Nephron progenitor cell (in vitro differentiated cells): ENCODE measurements at regions not wholly inside any gene's neighbourhood (a gene's known extent, or its start where the extent isn't known, plus 50 kb on each side); places are given as distances from the start of the nearest gene placed in this dataset.
"Not testable (repeated sequence)": the region's sequence is repeated elsewhere in the genome, so short reads cannot be mapped to it uniquely, and the experiment has no call there.

Experiments
- DNase-seq: peaks from one replicate; pipeline ENCODE4 v3.0.0; 2021
- H3K27ac Mint-ChIP-seq: 2 replicates; pipeline ENCODE4 v1.8.0; 2021; ENCODE audit warnings: mild to moderate bottlenecking, moderate library complexity, mixed read lengths
- H3K27me3 Mint-ChIP-seq: 2 replicates; pipeline ENCODE4 v1.8.0; 2021; ENCODE audit warnings: mild to moderate bottlenecking, low read depth, mixed read lengths; ENCODE audit not compliant: poor library complexity
- H3K36me3 Mint-ChIP-seq: 2 replicates; pipeline ENCODE4 v1.8.0; 2021; ENCODE audit warnings: low read depth, mixed read lengths
- H3K4me1 Mint-ChIP-seq: 2 replicates; pipeline ENCODE4 v1.8.0; 2021; ENCODE audit warnings: mixed read lengths
- H3K4me3 Mint-ChIP-seq: 2 replicates; pipeline ENCODE4 v1.8.0; 2021; ENCODE audit warnings: mild to moderate bottlenecking, moderate library complexity, mixed read lengths
- H3K9me3 Mint-ChIP-seq: 2 replicates; pipeline ENCODE4 v1.8.0; 2021; ENCODE audit warnings: mild to moderate bottlenecking, moderate library complexity, mixed read lengths
- TF ChIP-seq, protein P1 (sequence below): fragments of 200-600 bp; sonication (generic); IDR thresholded peaks from 2 replicates; pipeline ENCODE4 v1.5.0; 2021; ENCODE audit warnings: antibody characterized with exemption

DNA sequence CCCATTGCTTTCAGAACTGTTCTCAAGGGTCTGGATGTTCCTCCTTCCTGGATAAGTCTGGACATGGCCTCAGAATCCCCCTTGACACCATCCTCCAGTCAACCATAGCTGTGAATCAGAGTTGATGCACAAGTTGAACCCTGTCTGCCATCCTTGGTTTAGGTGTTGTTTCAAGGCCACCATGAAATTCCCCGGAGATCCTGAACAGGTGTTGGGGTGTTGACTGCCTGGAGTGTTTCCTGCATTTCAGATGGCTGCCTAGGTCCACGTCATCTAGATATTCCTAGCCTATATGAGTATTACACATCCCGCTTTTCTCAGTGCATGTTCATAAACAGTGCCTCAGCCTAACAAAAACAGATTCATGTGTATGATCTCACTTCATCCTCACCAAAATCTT, 86.7 kb upstream of the PWP1 start:
- Mint-ChIP-seq H3K4me1 (no peaks in the 10 kb centered on the region), H3K27me3 (peaks cover 6% of the 10 kb centered on the region), H3K9me3 (peaks cover 8% of the 10 kb centered on the region), H3K27ac (no peak overlapping the region), H3K4me3 (no peak overlapping the region), H3K36me3 (peaks cover 16% of the 10 kb centered on the region)
- TF ChIP-seq, protein P1, sequence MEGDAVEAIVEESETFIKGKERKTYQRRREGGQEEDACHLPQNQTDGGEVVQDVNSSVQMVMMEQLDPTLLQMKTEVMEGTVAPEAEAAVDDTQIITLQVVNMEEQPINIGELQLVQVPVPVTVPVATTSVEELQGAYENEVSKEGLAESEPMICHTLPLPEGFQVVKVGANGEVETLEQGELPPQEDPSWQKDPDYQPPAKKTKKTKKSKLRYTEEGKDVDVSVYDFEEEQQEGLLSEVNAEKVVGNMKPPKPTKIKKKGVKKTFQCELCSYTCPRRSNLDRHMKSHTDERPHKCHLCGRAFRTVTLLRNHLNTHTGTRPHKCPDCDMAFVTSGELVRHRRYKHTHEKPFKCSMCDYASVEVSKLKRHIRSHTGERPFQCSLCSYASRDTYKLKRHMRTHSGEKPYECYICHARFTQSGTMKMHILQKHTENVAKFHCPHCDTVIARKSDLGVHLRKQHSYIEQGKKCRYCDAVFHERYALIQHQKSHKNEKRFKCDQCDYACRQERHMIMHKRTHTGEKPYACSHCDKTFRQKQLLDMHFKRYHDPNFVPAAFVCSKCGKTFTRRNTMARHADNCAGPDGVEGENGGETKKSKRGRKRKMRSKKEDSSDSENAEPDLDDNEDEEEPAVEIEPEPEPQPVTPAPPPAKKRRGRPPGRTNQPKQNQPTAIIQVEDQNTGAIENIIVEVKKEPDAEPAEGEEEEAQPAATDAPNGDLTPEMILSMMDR: no peak
- DNase-seq: no peak

DNA sequence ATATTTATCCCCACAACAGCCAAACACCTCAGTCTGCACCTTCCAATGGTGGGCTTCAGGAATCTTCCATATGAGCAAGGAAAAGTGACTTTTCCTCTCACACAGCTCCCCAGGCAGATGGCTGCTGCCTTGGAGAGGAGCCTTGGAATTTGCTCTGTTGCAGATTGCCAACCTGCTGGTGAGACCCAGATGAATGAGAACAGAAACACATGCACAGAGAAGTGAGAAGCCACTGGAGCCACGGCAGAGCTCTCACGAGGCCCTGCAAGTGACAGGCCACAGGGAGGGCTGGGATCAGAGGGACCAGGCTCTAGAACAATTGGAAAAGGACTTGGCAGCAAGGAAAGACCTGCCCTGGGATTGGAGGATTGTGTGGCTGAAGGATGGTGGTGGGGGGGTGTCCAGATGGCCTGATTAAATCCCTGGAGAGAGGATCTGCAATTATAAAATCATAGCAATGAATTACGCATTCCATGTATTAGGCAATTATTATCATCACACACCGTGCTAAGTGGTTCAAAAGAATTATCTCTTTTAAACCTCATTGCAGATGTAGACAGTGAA, 84.9 kb upstream of the PWP1 start:
- TF ChIP-seq, protein P1: no peak
- Mint-ChIP-seq H3K4me3 (no peak overlapping the region), H3K27me3 (peaks cover 3% of the 10 kb centered on the region), H3K9me3 (peaks cover 5% of the 10 kb centered on the region), H3K27ac (no peak overlapping the region), H3K4me1 (peaks cover 6% of the 10 kb centered on the region), H3K36me3 (peaks cover 13% of the 10 kb centered on the region)
- DNase-seq: no peak

DNA sequence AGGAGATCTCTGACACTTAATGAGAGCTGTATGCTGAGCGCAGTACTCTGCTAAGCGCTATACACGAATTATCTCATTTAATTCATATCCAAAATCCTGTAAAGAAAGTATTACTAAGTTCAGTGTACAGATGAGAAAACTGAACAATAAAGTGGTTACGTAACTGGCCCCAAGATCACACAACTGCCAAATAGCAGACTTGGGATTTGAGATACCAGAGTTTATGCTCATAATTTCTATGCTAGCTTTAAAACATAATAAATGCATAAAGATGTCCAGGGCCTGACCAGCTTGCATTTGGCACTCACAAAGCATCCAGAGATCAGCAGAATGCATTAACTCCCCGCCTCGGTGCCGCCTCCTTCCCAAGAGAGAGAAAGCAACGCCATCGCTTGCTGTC, 83.2 kb upstream of the PWP1 start:
- DNase-seq: no peak
- peaks cover 16% of the 10 kb centered on the region for H3K4me1 Mint-ChIP-seq
- TF ChIP-seq, protein P1: no peak
- H3K27ac Mint-ChIP-seq: no peak overlapping the region
- no peak overlapping the region for H3K4me3 Mint-ChIP-seq
- peaks cover 3% of the 10 kb centered on the region for H3K27me3 Mint-ChIP-seq
- H3K36me3 Mint-ChIP-seq: peaks cover 13% of the 10 kb centered on the region
- H3K9me3 Mint-ChIP-seq: peaks cover 5% of the 10 kb centered on the region

DNA sequence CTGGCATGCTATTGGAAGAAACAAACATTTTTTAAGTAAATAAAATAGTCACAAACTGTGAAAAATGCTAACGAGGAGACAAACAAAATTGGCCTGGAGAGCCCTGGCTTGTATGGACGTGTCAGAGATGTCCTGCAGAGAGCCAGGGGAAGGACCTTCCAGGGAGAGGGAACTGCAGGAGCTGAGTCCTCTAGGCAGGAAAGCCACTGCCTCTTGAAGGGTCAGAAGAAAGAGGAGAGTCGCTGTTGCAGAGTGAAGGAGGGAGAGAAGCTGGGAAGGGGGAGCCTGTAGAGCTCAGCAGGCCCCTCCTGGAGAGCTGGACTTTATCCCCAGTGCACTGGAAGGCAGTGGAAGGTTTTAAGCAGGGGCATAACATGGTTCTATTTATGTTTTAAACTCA, 80.3 kb upstream of the PWP1 start:
- no peak for DNase-seq
- H3K9me3 Mint-ChIP-seq: no peaks in the 10 kb centered on the region
- peaks cover 42% of the 10 kb centered on the region for H3K4me1 Mint-ChIP-seq
- TF ChIP-seq, protein P1: no peak
- H3K36me3 Mint-ChIP-seq: no peaks in the 10 kb centered on the region
- no peak overlapping the region for H3K4me3 Mint-ChIP-seq
- H3K27ac Mint-ChIP-seq: no peak overlapping the region
- peaks cover 4% of the 10 kb centered on the region for H3K27me3 Mint-ChIP-seq

DNA sequence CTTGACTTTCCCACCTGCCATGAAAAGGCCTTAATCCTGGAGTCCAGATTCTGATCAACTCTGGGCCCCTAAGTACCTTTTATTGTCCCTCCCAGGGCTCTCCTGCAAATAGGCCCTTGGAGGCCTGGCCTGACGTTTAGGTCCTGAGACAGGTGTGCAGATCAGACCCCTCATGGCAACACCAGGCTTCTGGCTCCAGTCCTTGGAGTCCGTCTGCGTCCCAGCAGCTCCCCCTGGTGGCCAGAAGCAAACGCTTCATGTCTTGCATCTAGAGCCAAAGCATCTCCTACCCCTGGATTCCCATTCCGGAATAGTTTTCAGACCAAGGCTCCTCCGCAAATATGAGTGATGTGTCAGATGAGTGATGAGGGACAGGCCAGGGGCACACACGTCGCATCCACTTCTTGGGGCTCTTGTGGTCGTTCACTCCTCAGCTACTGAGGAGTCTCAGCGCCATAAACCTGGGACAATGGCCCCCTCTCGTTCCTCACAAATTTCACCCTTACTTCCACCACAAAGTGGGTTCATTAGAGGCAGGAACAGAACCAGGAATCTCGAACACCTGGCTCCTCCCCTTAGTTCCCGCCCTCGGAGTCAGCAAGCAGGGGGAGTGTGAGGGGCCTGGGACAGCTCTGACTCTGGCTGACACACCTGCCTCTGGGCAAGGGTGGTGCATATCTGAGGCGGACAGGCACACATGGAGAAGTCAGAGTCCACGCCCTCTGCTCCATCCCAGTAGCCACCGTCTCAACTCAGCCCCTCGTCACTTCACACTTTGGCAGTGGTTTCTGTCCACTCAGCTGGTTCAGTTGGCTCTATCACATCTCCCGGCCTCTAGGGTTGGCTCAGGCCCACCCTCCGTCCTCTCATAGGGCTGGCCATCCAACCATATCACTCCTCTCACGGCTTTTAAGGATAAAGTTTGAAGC, 77.9 kb upstream of the PWP1 start:
- H3K27me3 Mint-ChIP-seq: peaks cover 6% of the 10 kb centered on the region
- peaks cover 60% of the 10 kb centered on the region for H3K4me1 Mint-ChIP-seq
- TF ChIP-seq, protein P1: peak; percentile 93
- DNase-seq: peak; percentile 89
- H3K9me3 Mint-ChIP-seq: no peaks in the 10 kb centered on the region
- H3K36me3 Mint-ChIP-seq: no peaks in the 10 kb centered on the region
- H3K4me3 Mint-ChIP-seq: no peak overlapping the region
- H3K27ac Mint-ChIP-seq: no peak overlapping the region

DNA sequence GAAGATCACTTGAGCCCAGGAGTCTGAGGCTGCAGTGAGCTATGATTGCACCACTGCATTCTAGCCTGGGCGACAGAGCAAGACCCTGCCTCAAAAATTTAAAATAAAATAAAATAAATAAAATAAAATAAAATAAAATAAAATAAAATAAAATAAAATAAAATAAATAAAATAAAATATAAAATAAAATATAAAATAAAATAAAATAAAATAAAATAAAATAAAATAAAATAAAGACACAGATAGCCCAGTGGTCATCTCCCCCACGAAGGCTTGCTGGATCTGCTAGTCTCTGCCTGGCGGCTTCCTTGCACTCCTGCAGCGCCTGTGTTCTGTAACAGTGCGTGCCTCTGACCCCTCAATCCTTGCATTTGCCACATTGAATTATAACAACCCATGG, 76.8 kb upstream of the PWP1 start:
- not testable (repeated sequence) for H3K36me3 Mint-ChIP-seq, H3K4me3 Mint-ChIP-seq, H3K9me3 Mint-ChIP-seq, DNase-seq, H3K27ac Mint-ChIP-seq
- Mint-ChIP-seq H3K27me3 (peaks cover 11% of the 10 kb centered on the region), H3K4me1 (peaks cover 68% of the 10 kb centered on the region)
